H9 (cell line): ENCODE measurements at regions not wholly inside any gene's neighbourhood (a gene's known extent, or its start where the extent isn't known, plus 50 kb on each side); places are given as distances from the start of the nearest gene placed in this dataset.

ENCODE experiments used
- DNase-seq: peaks from one replicate; pipeline ENCODE4 v3.0.0-alpha.2; 2017
- H2AFZ ChIP-seq: one replicate; pipeline ENCODE4 v1.6.1; 2013; ENCODE audit warnings: mild to moderate bottlenecking, low read length, control low read depth, moderate library complexity
- H2AK5ac ChIP-seq: 2 replicates; pipeline ENCODE4 v1.6.1; 2013; ENCODE audit warnings: low read length, control low read depth, mixed read lengths; ENCODE audit not compliant: insufficient read length
- H2BK120ac ChIP-seq: one replicate; pipeline ENCODE4 v1.6.1; 2013; ENCODE audit warnings: low read depth, mild to moderate bottlenecking, low read length, control low read depth, inconsistent platforms; ENCODE audit not compliant: poor library complexity, severe bottlenecking
- H2BK12ac ChIP-seq: 2 replicates; pipeline ENCODE4 v1.6.1; 2013; ENCODE audit warnings: low read length, control low read depth, mixed read lengths, low read depth; ENCODE audit not compliant: insufficient read length
- H2BK15ac ChIP-seq: 2 replicates; pipeline ENCODE4 v1.6.1; 2013; ENCODE audit warnings: low read depth, low read length, control low read depth
- H2BK20ac ChIP-seq: one replicate; pipeline ENCODE4 v1.6.1; 2013; ENCODE audit warnings: low read depth, mild to moderate bottlenecking, low read length, control low read depth, inconsistent platforms; ENCODE audit not compliant: poor library complexity, severe bottlenecking
- H2BK5ac ChIP-seq: 2 replicates; pipeline ENCODE4 v1.6.1; 2013; ENCODE audit warnings: low read length, control low read depth, mixed read lengths; ENCODE audit not compliant: insufficient read length
- H3K14ac ChIP-seq: 2 replicates; pipeline ENCODE4 v1.6.1; 2013; ENCODE audit warnings: low read length, control low read depth; ENCODE audit not compliant: insufficient read depth
- H3K18ac ChIP-seq: 2 replicates; pipeline ENCODE4 v1.6.1; 2013; ENCODE audit warnings: low read depth, mild to moderate bottlenecking, mixed read lengths, low read length, control low read depth; ENCODE audit not compliant: insufficient read length
- H3K23ac ChIP-seq: 2 replicates; pipeline ENCODE4 v1.6.1; 2013; ENCODE audit warnings: low read length, control low read depth, mixed read lengths, low read depth; ENCODE audit not compliant: insufficient read length
- H3K23me2 ChIP-seq: 2 replicates; pipeline ENCODE4 v1.6.1; 2013; ENCODE audit warnings: low read depth, mild to moderate bottlenecking, mixed read lengths, low read length, control low read depth; ENCODE audit not compliant: insufficient read length, poor library complexity, severe bottlenecking
- H3K27ac ChIP-seq: 2 replicates; pipeline ENCODE4 v1.5.1; 2013; ENCODE audit warnings: low read length, control low read depth, mixed read lengths, low read depth; ENCODE audit not compliant: insufficient read length
- H3K27me3 ChIP-seq: 2 replicates; pipeline ENCODE4 v1.6.1; 2013; ENCODE audit warnings: low read length, control low read depth, inconsistent platforms; ENCODE audit not compliant: insufficient read depth
- H3K4ac ChIP-seq: 2 replicates; pipeline ENCODE4 v1.6.1; 2013; ENCODE audit warnings: low read depth, mild to moderate bottlenecking, control low read depth, inconsistent platforms, low read length, moderate library complexity
- H3K4me1 ChIP-seq: 2 replicates; pipeline ENCODE4 v1.6.1; 2013; ENCODE audit warnings: low read length, control low read depth, inconsistent platforms; ENCODE audit not compliant: insufficient read depth
- H3K4me2 ChIP-seq: 2 replicates; pipeline ENCODE4 v1.6.1; 2013; ENCODE audit warnings: low read length, control low read depth, mixed read lengths; ENCODE audit not compliant: insufficient read length, insufficient read depth
- H3K56ac ChIP-seq: 2 replicates; pipeline ENCODE4 v1.6.1; 2013; ENCODE audit warnings: low read depth, mild to moderate bottlenecking, mixed read lengths, low read length, control low read depth; ENCODE audit not compliant: insufficient read length
- H3K79me1 ChIP-seq: 2 replicates; pipeline ENCODE4 v1.6.1; 2013; ENCODE audit warnings: low read depth, mild to moderate bottlenecking, moderate library complexity, low read length, control low read depth, inconsistent platforms; ENCODE audit not compliant: insufficient read depth, poor library complexity, severe bottlenecking
- H3K79me2 ChIP-seq: 2 replicates; pipeline ENCODE4 v1.6.1; 2013; ENCODE audit warnings: low read length, control low read depth, inconsistent platforms; ENCODE audit not compliant: insufficient read depth
- H3K9ac ChIP-seq: 2 replicates; pipeline ENCODE4 v1.6.1; 2013; ENCODE audit warnings: low read length, control low read depth, mixed read lengths; ENCODE audit not compliant: insufficient read length; ENCODE audit errors: extremely low read depth
- H3K9me3 ChIP-seq: one replicate; pipeline ENCODE4 v1.6.1; 2013; ENCODE audit warnings: low read depth, low read length, inconsistent platforms; ENCODE audit not compliant: control insufficient read depth
- H3T11ph ChIP-seq: one replicate; pipeline ENCODE4 v1.6.1; 2013; ENCODE audit warnings: mild to moderate bottlenecking, low read length, control low read depth, inconsistent platforms
- H4K20me1 ChIP-seq: one replicate; pipeline ENCODE4 v1.6.1; 2013; ENCODE audit not compliant: control insufficient read depth, insufficient read length, insufficient read depth
- H4K5ac ChIP-seq: 2 replicates; pipeline ENCODE4 v1.6.1; 2013; ENCODE audit warnings: low read depth, mild to moderate bottlenecking, mixed read lengths, low read length, control low read depth; ENCODE audit not compliant: insufficient read length
- H4K8ac ChIP-seq: replicated peaks from 2 replicates; pipeline ENCODE4 v1.6.1; 2013; ENCODE audit warnings: low read length, control low read depth, mixed read lengths, low read depth; ENCODE audit not compliant: insufficient read length
- H4K91ac ChIP-seq: 2 replicates; pipeline ENCODE4 v1.6.1; 2013; ENCODE audit warnings: low read depth, mild to moderate bottlenecking, moderate library complexity, mixed read lengths, low read length, control low read depth; ENCODE audit not compliant: insufficient read length
- H3K27ac Mint-ChIP-seq, 3 experiments: 2 replicates in 2 of 3; 3 replicates in 1 of 3; pipeline ENCODE4 v1.8.0; 2020 to 2021; ENCODE audit warnings: mixed read lengths in 3 of 3, mild to moderate bottlenecking in 1 of 3, moderate library complexity in 1 of 3
- H3K27me3 Mint-ChIP-seq: 2 replicates; pipeline ENCODE4 v1.8.0; 2021; ENCODE audit warnings: low read depth, mild to moderate bottlenecking, moderate library complexity, mixed read lengths
- H3K36me3 Mint-ChIP-seq, 3 experiments: 2 replicates in 2 of 3; 3 replicates in 1 of 3; pipeline ENCODE4 v1.8.0; 2020 to 2021; ENCODE audit warnings: low read depth in 3 of 3, mixed read lengths in 3 of 3; ENCODE audit not compliant: insufficient read depth in 1 of 3
- H3K4me1 Mint-ChIP-seq, 2 experiments: 2 replicates each; pipeline ENCODE4 v1.8.0; 2020; ENCODE audit warnings: mixed read lengths in 2 of 2
- H3K4me3 Mint-ChIP-seq, 2 experiments: 2 replicates in 1 of 2; 3 replicates in 1 of 2; pipeline ENCODE4 v1.8.0; 2020 to 2021; ENCODE audit warnings: mild to moderate bottlenecking in 2 of 2, mixed read lengths in 2 of 2, moderate library complexity in 1 of 2
- H3K9me3 Mint-ChIP-seq, 2 experiments: 2 replicates in 1 of 2; 3 replicates in 1 of 2; pipeline ENCODE4 v1.8.0; 2020; ENCODE audit warnings: mild to moderate bottlenecking in 2 of 2, mixed read lengths in 2 of 2, moderate library complexity in 1 of 2
- WGBS: extraction: QIAGEN DNeasy Blood & Tissue Kit; methylation state at CpG from one replicate; pipeline ENCODE4 v1.1.7; 2013; ENCODE audit warnings: missing lambda C conversion rate, low lambda C conversion rate, mixed read lengths; ENCODE audit not compliant: insufficient read length; ENCODE audit errors: extremely low coverage; 5-methylcytosine and 5-hydroxymethylcytosine counted together
- TF ChIP-seq, protein P1 (sequence below): fragments of 200-600 bp; sonication (generic); conservative IDR thresholded peaks from 3 replicates; pipeline ENCODE4 v1.8.0; 2021; ENCODE audit warnings: antibody characterized with exemption, mild to moderate bottlenecking

DNA sequence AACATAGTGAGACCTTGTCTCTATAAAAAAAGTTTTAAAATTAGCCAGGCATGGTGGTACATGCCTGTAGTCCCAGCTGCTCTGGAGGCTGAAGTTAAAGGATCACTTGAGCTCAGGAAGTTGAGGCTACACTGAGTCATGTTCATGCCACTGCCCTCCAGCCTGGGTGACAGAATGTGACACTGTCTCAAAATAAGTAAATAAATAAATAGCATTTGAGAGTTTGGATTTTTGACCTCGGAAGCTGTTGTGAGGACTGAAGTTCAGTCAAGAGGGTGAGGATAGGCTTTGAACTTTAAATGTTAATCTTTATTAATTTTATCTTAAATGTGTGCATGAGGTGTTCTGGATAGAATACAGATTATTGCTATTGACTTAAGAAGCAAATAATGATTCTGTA, 110.2 kb downstream of the GNAT3 start:
- Histone ChIP-seq H2BK20ac (no peak overlapping the region), H3K4ac (no peak overlapping the region), H2BK120ac (no peak overlapping the region), H3K27me3 (no peaks in the 10 kb centered on the region), H3K4me1 (no peaks in the 10 kb centered on the region; the same call in 1 of the 2 replicates), H3K9me3 (no peaks in the 10 kb centered on the region), H4K5ac (no peak overlapping the region), H3K4me2 (no peak overlapping the region), H2AK5ac (no peak overlapping the region), H2BK5ac (no peak overlapping the region), H3K18ac (no peak overlapping the region), H2BK15ac (no peak overlapping the region), H3K27ac (no peak overlapping the region), H2AFZ (no peak overlapping the region), H3K56ac (no peak overlapping the region), H3K79me2 (no peaks in the 10 kb centered on the region), H3K79me1 (no peaks in the 10 kb centered on the region), H3K9ac (no peak overlapping the region), H4K91ac (no peak overlapping the region), H2BK12ac (no peak overlapping the region), H3K14ac (no peak overlapping the region), H3T11ph (no peak overlapping the region), H3K23me2 (no peaks in the 10 kb centered on the region), H4K20me1 (no peaks in the 10 kb centered on the region), H4K8ac (no peak overlapping the region), H3K23ac (no peak overlapping the region)
- Mint-ChIP-seq H3K27ac (no peak overlapping the region), H3K4me3 (no peak overlapping the region), H3K27me3 (no peaks in the 10 kb centered on the region), H3K4me1 (peaks cover 5 to 8% of the 10 kb centered on the region in 2 experiments), H3K36me3 (no peaks in the 10 kb centered on the region), H3K9me3 (no peaks in the 10 kb centered on the region)
- no CpG with 5 or more reads among the region's 1 CpG for WGBS
- DNase-seq, result no peak
- TF ChIP-seq, protein P1, sequence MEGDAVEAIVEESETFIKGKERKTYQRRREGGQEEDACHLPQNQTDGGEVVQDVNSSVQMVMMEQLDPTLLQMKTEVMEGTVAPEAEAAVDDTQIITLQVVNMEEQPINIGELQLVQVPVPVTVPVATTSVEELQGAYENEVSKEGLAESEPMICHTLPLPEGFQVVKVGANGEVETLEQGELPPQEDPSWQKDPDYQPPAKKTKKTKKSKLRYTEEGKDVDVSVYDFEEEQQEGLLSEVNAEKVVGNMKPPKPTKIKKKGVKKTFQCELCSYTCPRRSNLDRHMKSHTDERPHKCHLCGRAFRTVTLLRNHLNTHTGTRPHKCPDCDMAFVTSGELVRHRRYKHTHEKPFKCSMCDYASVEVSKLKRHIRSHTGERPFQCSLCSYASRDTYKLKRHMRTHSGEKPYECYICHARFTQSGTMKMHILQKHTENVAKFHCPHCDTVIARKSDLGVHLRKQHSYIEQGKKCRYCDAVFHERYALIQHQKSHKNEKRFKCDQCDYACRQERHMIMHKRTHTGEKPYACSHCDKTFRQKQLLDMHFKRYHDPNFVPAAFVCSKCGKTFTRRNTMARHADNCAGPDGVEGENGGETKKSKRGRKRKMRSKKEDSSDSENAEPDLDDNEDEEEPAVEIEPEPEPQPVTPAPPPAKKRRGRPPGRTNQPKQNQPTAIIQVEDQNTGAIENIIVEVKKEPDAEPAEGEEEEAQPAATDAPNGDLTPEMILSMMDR, result no peak
